ENCODE measurements at regions not wholly inside any gene's neighbourhood (a gene's known extent, or its start where the extent isn't known, plus 50 kb on each side); places are given as distances from the start of the nearest gene placed in this dataset.
A peak's percentile ranks its signal among the peaks of the same experiment; 100 is the strongest.

DNA sequence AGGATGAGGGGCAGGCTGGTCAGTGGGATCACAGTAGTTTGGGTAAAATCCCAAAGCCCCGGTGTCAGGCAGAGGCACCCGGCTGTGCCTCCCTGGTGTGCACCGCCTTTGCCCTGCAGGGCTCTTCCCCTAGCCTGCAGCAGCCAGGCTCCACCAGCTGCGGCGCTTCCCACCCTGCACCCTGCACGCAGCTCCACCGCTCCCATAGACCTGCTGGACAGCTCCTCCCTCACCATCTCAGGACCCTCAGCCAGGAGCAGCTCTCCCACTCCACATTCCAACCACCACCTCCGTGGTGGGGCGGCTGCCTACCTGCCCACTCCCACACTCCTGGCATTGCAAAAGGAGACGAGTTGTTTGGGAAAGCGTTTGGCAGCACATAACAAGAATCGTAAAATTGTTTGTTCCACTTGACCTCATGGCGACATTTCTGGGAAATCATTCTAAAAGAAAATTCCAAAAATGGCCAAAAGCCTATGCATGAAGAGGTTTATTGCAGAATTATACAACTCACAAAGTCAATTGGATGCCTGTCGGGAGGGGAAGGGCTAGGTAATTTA is 287.4 kb upstream of the HDAC4 start (continued):
- TF ChIP-seq, protein P1, sequence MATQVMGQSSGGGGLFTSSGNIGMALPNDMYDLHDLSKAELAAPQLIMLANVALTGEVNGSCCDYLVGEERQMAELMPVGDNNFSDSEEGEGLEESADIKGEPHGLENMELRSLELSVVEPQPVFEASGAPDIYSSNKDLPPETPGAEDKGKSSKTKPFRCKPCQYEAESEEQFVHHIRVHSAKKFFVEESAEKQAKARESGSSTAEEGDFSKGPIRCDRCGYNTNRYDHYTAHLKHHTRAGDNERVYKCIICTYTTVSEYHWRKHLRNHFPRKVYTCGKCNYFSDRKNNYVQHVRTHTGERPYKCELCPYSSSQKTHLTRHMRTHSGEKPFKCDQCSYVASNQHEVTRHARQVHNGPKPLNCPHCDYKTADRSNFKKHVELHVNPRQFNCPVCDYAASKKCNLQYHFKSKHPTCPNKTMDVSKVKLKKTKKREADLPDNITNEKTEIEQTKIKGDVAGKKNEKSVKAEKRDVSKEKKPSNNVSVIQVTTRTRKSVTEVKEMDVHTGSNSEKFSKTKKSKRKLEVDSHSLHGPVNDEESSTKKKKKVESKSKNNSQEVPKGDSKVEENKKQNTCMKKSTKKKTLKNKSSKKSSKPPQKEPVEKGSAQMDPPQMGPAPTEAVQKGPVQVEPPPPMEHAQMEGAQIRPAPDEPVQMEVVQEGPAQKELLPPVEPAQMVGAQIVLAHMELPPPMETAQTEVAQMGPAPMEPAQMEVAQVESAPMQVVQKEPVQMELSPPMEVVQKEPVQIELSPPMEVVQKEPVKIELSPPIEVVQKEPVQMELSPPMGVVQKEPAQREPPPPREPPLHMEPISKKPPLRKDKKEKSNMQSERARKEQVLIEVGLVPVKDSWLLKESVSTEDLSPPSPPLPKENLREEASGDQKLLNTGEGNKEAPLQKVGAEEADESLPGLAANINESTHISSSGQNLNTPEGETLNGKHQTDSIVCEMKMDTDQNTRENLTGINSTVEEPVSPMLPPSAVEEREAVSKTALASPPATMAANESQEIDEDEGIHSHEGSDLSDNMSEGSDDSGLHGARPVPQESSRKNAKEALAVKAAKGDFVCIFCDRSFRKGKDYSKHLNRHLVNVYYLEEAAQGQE (tag by site-specific recombination; IDR thresholded peaks at IDR 0.05) = peak; percentile 96
- TF ChIP-seq ZIC2 (tag by site-specific recombination; IDR thresholded peaks at IDR 0.05) = peak; percentile 72
- no peak for TF ChIP-seq ZNF629 (tag by site-specific recombination; IDR thresholded peaks at IDR 0.05)
- peak; percentile 79 for TF ChIP-seq EGR2 (tag by site-specific recombination; IDR thresholded peaks at IDR 0.05; ENCODE audit: low read depth)
- TF ChIP-seq ZNF2 (tag by site-specific recombination; IDR thresholded peaks at IDR 0.05) = peak; percentile 96
- TF ChIP-seq ZNF292 (tag by site-specific recombination; IDR thresholded peaks at IDR 0.05; ENCODE audit: borderline replicate concordance, low read depth) = no peak

DNA sequence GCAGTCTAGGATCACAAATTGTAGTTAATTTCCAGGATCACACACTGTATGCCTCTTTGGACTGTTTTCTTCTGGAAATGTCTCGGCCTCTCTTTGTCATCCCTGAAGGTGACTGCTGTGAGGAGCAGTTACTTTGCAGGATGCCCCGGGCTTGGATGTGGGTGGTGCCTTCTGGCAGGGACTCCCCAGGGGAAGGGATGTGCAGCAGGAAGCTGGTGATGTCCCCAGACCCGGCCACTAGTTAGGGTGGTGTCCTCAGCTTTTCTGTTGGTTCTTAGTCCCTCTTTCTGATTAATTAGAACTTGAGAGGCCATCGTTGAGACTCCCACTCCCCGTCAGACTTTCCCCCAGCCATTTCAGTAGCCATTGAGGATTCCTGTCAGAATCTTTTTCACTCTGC is 286.6 kb upstream of the HDAC4 start:
- H3K27ac ChIP-seq (ENCODE audit: extremely low read depth, low read depth, low read length) = no peak overlapping the region
- H3K4me3 ChIP-seq (ENCODE audit: low read depth, low read length) = no peak overlapping the region
- TF ChIP-seq, protein P2, sequence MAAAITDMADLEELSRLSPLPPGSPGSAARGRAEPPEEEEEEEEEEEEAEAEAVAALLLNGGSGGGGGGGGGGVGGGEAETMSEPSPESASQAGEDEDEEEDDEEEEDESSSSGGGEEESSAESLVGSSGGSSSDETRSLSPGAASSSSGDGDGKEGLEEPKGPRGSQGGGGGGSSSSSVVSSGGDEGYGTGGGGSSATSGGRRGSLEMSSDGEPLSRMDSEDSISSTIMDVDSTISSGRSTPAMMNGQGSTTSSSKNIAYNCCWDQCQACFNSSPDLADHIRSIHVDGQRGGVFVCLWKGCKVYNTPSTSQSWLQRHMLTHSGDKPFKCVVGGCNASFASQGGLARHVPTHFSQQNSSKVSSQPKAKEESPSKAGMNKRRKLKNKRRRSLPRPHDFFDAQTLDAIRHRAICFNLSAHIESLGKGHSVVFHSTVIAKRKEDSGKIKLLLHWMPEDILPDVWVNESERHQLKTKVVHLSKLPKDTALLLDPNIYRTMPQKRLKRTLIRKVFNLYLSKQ (tag by site-specific recombination; IDR thresholded peaks at IDR 0.05; ENCODE audit: borderline replicate concordance) = no peak
- TF ChIP-seq BCL11B (tag by site-specific recombination; IDR thresholded peaks at IDR 0.05; ENCODE audit: low read depth) (no peak), ZNF416 (tag by site-specific recombination; IDR thresholded peaks at IDR 0.05) (no peak)
- TF ChIP-seq, protein P3, sequence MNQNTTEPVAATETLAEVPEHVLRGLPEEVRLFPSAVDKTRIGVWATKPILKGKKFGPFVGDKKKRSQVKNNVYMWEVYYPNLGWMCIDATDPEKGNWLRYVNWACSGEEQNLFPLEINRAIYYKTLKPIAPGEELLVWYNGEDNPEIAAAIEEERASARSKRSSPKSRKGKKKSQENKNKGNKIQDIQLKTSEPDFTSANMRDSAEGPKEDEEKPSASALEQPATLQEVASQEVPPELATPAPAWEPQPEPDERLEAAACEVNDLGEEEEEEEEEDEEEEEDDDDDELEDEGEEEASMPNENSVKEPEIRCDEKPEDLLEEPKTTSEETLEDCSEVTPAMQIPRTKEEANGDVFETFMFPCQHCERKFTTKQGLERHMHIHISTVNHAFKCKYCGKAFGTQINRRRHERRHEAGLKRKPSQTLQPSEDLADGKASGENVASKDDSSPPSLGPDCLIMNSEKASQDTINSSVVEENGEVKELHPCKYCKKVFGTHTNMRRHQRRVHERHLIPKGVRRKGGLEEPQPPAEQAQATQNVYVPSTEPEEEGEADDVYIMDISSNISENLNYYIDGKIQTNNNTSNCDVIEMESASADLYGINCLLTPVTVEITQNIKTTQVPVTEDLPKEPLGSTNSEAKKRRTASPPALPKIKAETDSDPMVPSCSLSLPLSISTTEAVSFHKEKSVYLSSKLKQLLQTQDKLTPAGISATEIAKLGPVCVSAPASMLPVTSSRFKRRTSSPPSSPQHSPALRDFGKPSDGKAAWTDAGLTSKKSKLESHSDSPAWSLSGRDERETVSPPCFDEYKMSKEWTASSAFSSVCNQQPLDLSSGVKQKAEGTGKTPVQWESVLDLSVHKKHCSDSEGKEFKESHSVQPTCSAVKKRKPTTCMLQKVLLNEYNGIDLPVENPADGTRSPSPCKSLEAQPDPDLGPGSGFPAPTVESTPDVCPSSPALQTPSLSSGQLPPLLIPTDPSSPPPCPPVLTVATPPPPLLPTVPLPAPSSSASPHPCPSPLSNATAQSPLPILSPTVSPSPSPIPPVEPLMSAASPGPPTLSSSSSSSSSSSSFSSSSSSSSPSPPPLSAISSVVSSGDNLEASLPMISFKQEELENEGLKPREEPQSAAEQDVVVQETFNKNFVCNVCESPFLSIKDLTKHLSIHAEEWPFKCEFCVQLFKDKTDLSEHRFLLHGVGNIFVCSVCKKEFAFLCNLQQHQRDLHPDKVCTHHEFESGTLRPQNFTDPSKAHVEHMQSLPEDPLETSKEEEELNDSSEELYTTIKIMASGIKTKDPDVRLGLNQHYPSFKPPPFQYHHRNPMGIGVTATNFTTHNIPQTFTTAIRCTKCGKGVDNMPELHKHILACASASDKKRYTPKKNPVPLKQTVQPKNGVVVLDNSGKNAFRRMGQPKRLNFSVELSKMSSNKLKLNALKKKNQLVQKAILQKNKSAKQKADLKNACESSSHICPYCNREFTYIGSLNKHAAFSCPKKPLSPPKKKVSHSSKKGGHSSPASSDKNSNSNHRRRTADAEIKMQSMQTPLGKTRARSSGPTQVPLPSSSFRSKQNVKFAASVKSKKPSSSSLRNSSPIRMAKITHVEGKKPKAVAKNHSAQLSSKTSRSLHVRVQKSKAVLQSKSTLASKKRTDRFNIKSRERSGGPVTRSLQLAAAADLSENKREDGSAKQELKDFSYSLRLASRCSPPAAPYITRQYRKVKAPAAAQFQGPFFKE (tag by site-specific recombination; IDR thresholded peaks at IDR 0.05; ENCODE audit: borderline replicate concordance) = no peak
- TF ChIP-seq, protein P4, sequence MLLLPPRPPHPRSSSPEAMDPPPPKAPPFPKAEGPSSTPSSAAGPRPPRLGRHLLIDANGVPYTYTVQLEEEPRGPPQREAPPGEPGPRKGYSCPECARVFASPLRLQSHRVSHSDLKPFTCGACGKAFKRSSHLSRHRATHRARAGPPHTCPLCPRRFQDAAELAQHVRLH (tag by site-specific recombination; IDR thresholded peaks at IDR 0.05) = no peak
- POLR2A ChIA-PET = no interaction called here
- no peaks in the 10 kb centered on the region for H3K36me3 ChIP-seq (ENCODE audit: control insufficient read depth in 2 of 2, insufficient read depth in 1 of 2, low read length in 2 of 2)
- no peaks in the 10 kb centered on the region for H3K9me3 ChIP-seq (ENCODE audit: control insufficient read depth, insufficient read depth, low read depth, low read length)
- H3K4me1 ChIP-seq (ENCODE audit: control insufficient read depth, insufficient read depth, low read length) = no peaks in the 10 kb centered on the region
- CTCF ChIA-PET = interaction anchor here (0.5 to 1.3 kb wide), 6 partner anchors 9 to 305 kb away, joined by 3 to 4 read pairs (median 4); no protein-coding TSS in a partner anchor

DNA sequence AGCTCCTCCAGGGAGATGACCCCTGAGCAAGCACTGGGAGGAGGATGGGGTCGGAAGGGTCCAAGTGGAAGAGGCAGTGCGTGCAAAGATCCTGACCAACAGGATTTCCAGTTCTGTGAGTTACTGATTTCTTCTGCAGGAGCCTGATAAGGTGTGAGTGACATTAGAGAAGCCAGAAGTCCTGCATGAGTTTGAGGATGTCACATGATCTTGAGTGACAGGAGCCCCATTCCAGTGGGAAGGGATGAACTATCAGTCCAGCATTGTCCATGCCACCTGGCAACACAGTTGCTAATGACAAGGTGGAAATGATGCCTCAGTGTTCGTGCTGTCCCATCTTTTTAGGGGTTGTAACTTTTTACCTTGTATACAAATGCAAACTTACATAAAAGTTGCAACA is 285.1 kb upstream of the HDAC4 start:
- POLR2A ChIA-PET = no interaction called here

More for the DNA sequence above, 285.1 kb upstream of the HDAC4 start:
- CTCF ChIA-PET = interaction anchor here (0.6 kb wide), 1 partner anchor 197 kb away, joined by 3 read pairs; no protein-coding TSS in a partner anchor
- TF ChIP-seq ZNF174 (tag by site-specific recombination; IDR thresholded peaks at IDR 0.05) = no peak
- Histone ChIP-seq H3K36me3 (ENCODE audit: control insufficient read depth in 2 of 2, insufficient read depth in 1 of 2, low read length in 2 of 2) (no peaks in the 10 kb centered on the region), H3K27ac (ENCODE audit: extremely low read depth, low read depth, low read length) (no peak overlapping the region), H3K9me3 (ENCODE audit: control insufficient read depth, insufficient read depth, low read depth, low read length) (no peaks in the 10 kb centered on the region), H3K4me1 (ENCODE audit: control insufficient read depth, insufficient read depth, low read length) (no peaks in the 10 kb centered on the region), H3K4me3 (ENCODE audit: low read depth, low read length) (no peak overlapping the region)

All from HEK293 (cell line).